Fibroblast of mammary gland (primary cell): ENCODE measurements at regions not wholly inside any gene's neighbourhood (a gene's known extent, or its start where the extent isn't known, plus 50 kb on each side); places are given as distances from the start of the nearest gene placed in this dataset.

Experiments used
- DNase-seq: peaks from one replicate; pipeline ENCODE4 v3.0.0-alpha.2; 2010; ENCODE audit warnings: low read depth
- H3K4me3 ChIP-seq: 2 replicates; pipeline ENCODE4 v1.5.1; 2011; ENCODE audit warnings: low read depth, mild to moderate bottlenecking, low read length, moderate library complexity; ENCODE audit not compliant: control insufficient read depth
- TF ChIP-seq, protein P1 (sequence below): conservative IDR thresholded peaks from 2 replicates; pipeline ENCODE4 v1.5.1; 2011; ENCODE audit warnings: low read depth, low read length, inconsistent platforms; ENCODE audit not compliant: control insufficient read depth, insufficient read depth

DNA sequence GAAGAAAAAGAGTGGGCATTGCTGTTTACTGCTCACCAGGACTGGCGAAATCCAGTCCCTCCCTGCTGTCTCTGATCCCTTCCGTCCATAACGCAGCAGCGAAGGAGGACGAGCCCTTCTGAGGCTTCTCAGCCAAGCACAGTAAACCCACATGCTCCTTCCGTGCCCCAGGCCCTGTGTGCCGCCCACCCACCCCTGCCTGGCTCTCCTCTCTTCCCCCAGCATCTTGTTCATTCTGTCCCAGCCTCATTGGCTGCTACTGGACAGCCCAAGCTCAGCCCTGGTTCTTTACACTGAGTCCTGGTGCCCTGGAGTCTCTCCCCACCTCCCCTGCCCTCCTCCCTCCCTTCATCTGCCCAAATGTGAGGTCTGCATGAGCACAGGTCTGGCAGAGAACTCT is 559.7 kb downstream of the BRD1 start:
- no peak for DNase-seq
- no peak overlapping the region for H3K4me3 ChIP-seq
- TF ChIP-seq, protein P1, sequence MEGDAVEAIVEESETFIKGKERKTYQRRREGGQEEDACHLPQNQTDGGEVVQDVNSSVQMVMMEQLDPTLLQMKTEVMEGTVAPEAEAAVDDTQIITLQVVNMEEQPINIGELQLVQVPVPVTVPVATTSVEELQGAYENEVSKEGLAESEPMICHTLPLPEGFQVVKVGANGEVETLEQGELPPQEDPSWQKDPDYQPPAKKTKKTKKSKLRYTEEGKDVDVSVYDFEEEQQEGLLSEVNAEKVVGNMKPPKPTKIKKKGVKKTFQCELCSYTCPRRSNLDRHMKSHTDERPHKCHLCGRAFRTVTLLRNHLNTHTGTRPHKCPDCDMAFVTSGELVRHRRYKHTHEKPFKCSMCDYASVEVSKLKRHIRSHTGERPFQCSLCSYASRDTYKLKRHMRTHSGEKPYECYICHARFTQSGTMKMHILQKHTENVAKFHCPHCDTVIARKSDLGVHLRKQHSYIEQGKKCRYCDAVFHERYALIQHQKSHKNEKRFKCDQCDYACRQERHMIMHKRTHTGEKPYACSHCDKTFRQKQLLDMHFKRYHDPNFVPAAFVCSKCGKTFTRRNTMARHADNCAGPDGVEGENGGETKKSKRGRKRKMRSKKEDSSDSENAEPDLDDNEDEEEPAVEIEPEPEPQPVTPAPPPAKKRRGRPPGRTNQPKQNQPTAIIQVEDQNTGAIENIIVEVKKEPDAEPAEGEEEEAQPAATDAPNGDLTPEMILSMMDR: no peak

DNA sequence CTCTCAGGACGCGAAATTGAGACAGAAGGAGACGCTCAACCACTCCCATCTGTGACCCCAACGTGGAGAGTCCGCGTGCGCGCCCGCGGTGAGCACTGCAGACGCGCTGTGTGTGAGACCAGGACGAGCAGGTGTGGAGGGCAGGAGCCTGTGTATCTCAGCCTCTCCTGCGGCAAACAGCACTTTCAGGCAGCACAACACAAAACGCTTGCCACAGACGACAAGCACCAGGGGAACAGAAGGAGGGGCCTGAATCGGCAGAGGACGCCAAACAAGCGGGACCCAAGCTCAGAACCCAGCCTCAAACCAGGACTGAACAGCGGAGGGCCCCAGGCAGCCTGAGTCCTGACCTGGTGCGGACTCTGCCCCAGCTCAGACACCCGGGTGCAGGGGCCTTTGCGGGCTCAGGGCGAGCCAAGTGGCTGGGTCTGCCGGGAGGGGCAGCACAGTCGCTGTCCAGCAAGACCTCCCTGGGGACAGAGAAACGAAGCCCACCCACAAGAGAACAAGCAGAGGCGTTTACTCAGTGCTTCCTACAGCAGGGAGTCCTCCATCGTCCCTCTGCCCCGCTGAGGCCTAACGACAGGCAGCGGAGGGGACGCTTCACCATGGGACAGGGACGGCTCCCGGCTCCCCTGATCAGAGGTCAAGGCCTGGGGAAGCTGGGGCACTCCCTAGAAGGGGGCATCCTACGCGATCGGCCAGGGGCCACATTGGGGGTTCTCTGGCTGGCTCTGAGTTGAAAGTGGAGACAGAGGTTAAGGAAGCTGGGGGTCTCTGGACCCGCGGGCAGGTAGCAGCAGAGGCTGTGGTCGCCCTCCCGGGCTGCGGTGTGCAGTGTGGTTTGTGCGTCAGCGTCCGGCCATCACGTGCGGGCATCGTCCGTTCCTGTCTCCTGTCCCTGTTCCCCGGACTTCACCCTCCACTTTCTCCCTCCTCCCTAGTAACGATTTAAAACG is 560.8 kb downstream of the BRD1 start:
- H3K4me3 ChIP-seq: no peak overlapping the region
- TF ChIP-seq, protein P1: no peak
- no peak for DNase-seq

DNA sequence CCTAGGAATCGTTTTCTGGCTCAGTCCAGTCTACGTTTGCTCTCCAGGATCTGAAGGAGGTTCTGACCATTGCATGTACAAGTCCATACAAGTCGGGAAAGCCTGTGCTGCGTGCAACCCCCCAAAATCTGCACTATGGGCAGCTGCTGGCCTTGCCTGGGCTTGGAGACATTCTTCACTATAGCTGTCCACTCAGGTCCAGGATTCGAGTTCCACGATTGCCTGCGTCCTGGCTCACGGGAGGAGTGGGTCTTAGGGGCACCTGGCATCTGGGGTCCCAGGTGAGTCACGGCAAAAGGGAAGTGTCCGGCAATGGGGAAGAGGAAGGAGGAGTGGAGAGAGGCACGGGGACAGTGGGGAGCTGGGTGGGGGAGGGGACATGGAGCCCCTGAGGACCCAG is 563.0 kb downstream of the BRD1 start:
- TF ChIP-seq, protein P1: no peak
- no peak for DNase-seq
- H3K4me3 ChIP-seq: no peak overlapping the region

DNA sequence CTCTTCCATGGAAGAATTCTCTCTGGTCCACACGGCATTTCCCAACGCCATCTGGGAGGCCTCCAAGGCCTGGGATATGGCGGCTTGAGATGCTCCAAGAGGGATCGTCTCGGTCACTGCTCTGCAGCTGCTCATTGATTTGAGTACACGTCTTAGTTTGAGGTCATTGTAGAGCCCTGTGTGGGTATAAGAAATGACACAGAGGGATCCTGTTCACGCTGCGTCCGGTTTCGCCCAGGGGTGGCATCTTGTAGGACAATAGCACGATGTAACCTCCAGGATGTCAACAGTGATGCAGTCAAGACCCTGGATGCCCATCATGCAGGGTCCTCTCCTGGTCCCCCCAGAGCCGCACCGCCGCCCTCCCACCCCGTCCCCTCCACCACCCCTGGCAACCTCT is 564.6 kb downstream of the BRD1 start:
- TF ChIP-seq, protein P1: no peak
- no peak for DNase-seq

DNA sequence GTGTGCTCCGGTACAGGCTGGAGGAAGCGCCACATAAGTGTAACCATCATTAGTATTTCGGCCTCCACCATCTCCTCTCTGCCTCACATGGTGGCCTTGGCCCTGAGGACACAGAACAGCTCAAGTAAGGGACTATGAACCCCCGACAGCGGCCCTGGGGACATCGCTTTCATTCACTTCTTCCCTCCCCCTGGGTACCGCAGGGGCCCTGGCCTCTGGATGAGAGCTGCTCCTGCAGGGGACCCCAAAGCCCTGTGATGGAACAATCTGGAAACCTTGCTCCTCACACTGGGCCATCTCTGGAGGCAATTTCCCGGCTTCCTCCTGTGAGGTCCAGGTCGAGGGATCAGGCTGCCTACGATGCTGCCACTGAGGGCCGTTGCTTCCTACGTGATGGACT is 565.5 kb downstream of the BRD1 start:
- TF ChIP-seq, protein P1: no peak
- H3K4me3 ChIP-seq: no peak overlapping the region
- DNase-seq: no peak

More for the DNA sequence above, 564.6 kb downstream of the BRD1 start:
- no peak overlapping the region for H3K4me3 ChIP-seq

DNA sequence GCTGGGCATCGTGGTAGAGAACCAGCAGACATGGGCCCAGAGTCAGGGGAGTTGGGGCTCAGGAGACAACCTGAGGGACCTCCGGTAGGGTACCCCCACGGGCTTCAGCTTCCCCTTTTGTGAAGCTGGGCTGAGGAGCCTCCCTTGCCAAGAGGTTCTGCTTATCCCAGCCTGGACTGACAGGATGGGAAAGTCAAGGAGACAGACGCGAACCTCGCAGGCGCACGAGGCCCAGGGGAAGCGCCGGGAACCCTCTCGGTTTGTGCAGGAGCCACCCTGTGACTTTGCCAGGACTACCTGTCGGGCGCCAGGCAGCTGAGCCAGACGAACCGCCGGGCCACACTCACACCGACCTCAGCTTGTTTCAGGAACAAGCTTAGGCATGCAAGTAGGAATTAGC is 566.1 kb downstream of the BRD1 start:
- no peak overlapping the region for H3K4me3 ChIP-seq
- no peak for DNase-seq
- TF ChIP-seq, protein P1: no peak
